Fibroblast of lung (primary cell): ENCODE measurements at regions not wholly inside any gene's neighbourhood (a gene's known extent, or its start where the extent isn't known, plus 50 kb on each side); places are given as distances from the start of the nearest gene placed in this dataset.
"Not testable (repeated sequence)": the region's sequence is repeated elsewhere in the genome, so short reads cannot be mapped to it uniquely, and the experiment has no call there.

ENCODE experiments used
- DNase-seq, 2 donors: peaks; one replicate each; pipeline versions ENCODE4 v3.0.0 to v3.0.0-alpha.2; 2010; ENCODE audit warnings: low read depth in 2 of 2
- H2AFZ ChIP-seq: 2 replicates; pipeline ENCODE4 v1.5.1; 2012; ENCODE audit warnings: low read length, control low read depth, inconsistent platforms
- H3K27ac ChIP-seq: 2 replicates; pipeline ENCODE4 v1.5.1; 2011; ENCODE audit warnings: low read length, control low read depth; ENCODE audit not compliant: insufficient read depth
- H3K27me3 ChIP-seq: 2 replicates; pipeline ENCODE4 v1.5.1; 2011; ENCODE audit warnings: mild to moderate bottlenecking, low read length; ENCODE audit not compliant: control insufficient read depth, insufficient read depth
- H3K36me3 ChIP-seq: 2 replicates; pipeline ENCODE4 v1.5.1; 2011; ENCODE audit warnings: low read length; ENCODE audit not compliant: control insufficient read depth, insufficient read depth
- H3K4me1 ChIP-seq: 2 replicates; pipeline ENCODE4 v1.5.1; 2011; ENCODE audit warnings: low read length; ENCODE audit not compliant: control insufficient read depth, insufficient read depth; ENCODE audit errors: extremely low read depth
- H3K4me2 ChIP-seq: 2 replicates; pipeline ENCODE4 v1.5.1; 2011; ENCODE audit warnings: low read length, control low read depth; ENCODE audit not compliant: insufficient read depth; ENCODE audit errors: extremely low read depth
- H3K4me3 ChIP-seq, 4 experiments: fragments of 200-600 bp in 1 of 4; sonication (generic) in 1 of 4; replicated peaks in 1 of 4; 2 replicates each; pipeline ENCODE4 v1.5.1; 2011 to 2016; ENCODE audit warnings: low read length in 4 of 4, low read depth in 3 of 4, mild to moderate bottlenecking in 3 of 4, control low read depth in 2 of 4, inconsistent platforms in 1 of 4, mixed read lengths in 1 of 4; ENCODE audit not compliant: insufficient read depth in 1 of 4; ENCODE audit errors: control extremely low read depth in 1 of 4
- H3K79me2 ChIP-seq: 2 replicates; pipeline ENCODE4 v1.5.1; 2012; ENCODE audit warnings: mild to moderate bottlenecking, low read length, inconsistent platforms; ENCODE audit not compliant: control insufficient read depth, insufficient read depth
- H3K9ac ChIP-seq: 2 replicates; pipeline ENCODE4 v1.5.1; 2011; ENCODE audit warnings: mild to moderate bottlenecking, low read length, control low read depth; ENCODE audit not compliant: insufficient read depth
- H3K9me3 ChIP-seq: 2 replicates; pipeline ENCODE4 v1.5.1; 2012; ENCODE audit warnings: low read depth, low read length; ENCODE audit not compliant: control insufficient read depth, insufficient read depth
- H4K20me1 ChIP-seq: 2 replicates; pipeline ENCODE4 v1.5.1; 2011; ENCODE audit warnings: low read length; ENCODE audit not compliant: control insufficient read depth, insufficient read depth; ENCODE audit errors: extremely low read depth
- EZH2 ChIP-seq: IDR thresholded peaks from 2 replicates; pipeline ENCODE4 v1.5.1; 2012; ENCODE audit warnings: low read length, control low read depth, mild to moderate bottlenecking; ENCODE audit errors: missing control alignments
- TF ChIP-seq, protein P1 (sequence below), 2 donors: IDR thresholded peaks in 1 of 2; conservative IDR thresholded peaks in 1 of 2; 1 replicate in 1 of 2; 2 replicates in 1 of 2; pipeline ENCODE4 v1.5.1; 2011 to 2012; ENCODE audit warnings: low read length in 2 of 2, control low read depth in 1 of 2, inconsistent platforms in 1 of 2, low read depth in 1 of 2, mild to moderate bottlenecking in 1 of 2

DNA sequence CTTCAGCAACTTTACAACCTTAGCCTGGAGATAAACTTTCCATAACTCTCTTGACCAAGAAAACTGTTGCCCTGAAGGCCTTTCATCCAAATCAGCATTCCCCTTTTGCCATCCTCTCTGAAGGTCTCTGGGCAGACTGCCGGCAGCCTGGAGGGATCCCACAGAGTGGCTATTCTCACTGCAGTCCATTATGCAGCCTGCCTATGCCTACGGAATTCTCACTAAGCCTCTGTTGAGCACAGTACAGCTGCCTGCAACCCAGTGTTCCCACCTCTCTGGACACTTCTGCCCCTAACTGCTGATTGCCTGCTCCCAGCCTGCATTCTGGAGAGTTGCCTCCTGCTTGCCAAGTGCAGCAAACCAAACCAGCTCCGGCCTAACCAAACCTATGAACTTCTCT is 548.9 kb upstream of the STEAP1 start:
- no peaks in the 10 kb centered on the region for H3K27me3 ChIP-seq

DNA sequence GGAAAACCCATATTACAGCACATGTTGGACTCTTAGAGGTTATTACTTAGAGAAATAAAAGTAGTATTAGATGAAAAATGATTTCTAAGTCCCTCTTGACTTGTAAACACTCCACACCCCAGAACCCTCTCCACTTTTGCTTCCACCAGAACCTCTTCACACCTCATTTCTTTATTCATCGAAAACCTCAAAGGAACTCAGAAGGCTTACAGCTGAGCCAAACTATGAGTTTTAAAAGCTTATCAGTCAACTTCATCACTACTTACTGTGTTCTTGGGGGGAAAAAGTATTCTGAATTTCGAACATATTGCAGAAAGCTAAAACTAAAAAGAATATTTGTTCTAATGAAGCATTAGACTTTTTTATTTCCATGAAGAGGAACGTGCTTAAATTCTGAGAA is 547.8 kb upstream of the STEAP1 start:
- no peaks in the 10 kb centered on the region for H3K4me1 ChIP-seq
- TF ChIP-seq, protein P1, sequence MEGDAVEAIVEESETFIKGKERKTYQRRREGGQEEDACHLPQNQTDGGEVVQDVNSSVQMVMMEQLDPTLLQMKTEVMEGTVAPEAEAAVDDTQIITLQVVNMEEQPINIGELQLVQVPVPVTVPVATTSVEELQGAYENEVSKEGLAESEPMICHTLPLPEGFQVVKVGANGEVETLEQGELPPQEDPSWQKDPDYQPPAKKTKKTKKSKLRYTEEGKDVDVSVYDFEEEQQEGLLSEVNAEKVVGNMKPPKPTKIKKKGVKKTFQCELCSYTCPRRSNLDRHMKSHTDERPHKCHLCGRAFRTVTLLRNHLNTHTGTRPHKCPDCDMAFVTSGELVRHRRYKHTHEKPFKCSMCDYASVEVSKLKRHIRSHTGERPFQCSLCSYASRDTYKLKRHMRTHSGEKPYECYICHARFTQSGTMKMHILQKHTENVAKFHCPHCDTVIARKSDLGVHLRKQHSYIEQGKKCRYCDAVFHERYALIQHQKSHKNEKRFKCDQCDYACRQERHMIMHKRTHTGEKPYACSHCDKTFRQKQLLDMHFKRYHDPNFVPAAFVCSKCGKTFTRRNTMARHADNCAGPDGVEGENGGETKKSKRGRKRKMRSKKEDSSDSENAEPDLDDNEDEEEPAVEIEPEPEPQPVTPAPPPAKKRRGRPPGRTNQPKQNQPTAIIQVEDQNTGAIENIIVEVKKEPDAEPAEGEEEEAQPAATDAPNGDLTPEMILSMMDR (conservative IDR thresholded peaks at IDR 0.05 in 1 of 2, IDR thresholded peaks at IDR 0.05 in 1 of 2; ENCODE audit: low read depth in 1 of 2, low read length in 2 of 2) = no peak
- no peak for TF ChIP-seq EZH2
- H2AFZ ChIP-seq = no peak overlapping the region
- H3K27ac ChIP-seq = no peak overlapping the region
- no peaks in the 10 kb centered on the region for H3K9me3 ChIP-seq
- no peak overlapping the region for H3K4me3 ChIP-seq
- DNase-seq = no peak
- H3K36me3 ChIP-seq = no peaks in the 10 kb centered on the region
- no peak overlapping the region for H3K4me2 ChIP-seq
- no peak overlapping the region for H3K9ac ChIP-seq
- no peaks in the 10 kb centered on the region for H3K27me3 ChIP-seq
- no peaks in the 10 kb centered on the region for H3K79me2 ChIP-seq
- H4K20me1 ChIP-seq = no peaks in the 10 kb centered on the region

More for the DNA sequence above, 548.9 kb upstream of the STEAP1 start:
- TF ChIP-seq, protein P1 (conservative IDR thresholded peaks at IDR 0.05 in 1 of 2, IDR thresholded peaks at IDR 0.05 in 1 of 2; ENCODE audit: low read depth in 1 of 2, low read length in 2 of 2) = no peak
- TF ChIP-seq EZH2 = no peak
- Histone ChIP-seq H3K79me2 (no peaks in the 10 kb centered on the region), H4K20me1 (no peaks in the 10 kb centered on the region), H3K4me3 (no peak overlapping the region), H3K9me3 (no peaks in the 10 kb centered on the region), H3K36me3 (no peaks in the 10 kb centered on the region), H3K27ac (no peak overlapping the region), H3K4me1 (no peaks in the 10 kb centered on the region), H2AFZ (no peak overlapping the region), H3K4me2 (no peak overlapping the region), H3K9ac (no peak overlapping the region)
- no peak for DNase-seq

DNA sequence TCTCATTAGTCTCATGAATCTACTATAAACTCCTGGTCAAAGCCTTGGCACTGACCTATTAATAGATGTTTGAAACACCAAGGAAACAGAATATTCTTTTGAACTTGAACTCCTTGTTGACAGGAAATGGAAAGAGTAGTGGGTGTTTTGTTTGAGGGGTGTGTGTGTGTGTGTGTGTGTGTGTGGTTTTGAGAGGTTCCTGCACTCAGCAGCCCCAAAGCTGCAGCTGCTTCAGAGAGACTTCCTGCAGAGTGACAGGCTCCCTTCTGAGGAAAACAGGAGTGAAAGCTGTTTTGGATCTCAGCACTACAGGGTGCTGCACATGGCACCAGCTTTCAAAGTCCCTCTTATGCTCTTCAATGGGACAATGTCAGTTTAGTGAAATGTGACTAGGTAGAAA is 546.5 kb upstream of the STEAP1 start:
- Histone ChIP-seq H3K27ac (no peak overlapping the region), H3K27me3 (no peaks in the 10 kb centered on the region), H4K20me1 (no peaks in the 10 kb centered on the region), H3K9me3 (no peaks in the 10 kb centered on the region), H3K4me3 (no peak overlapping the region), H3K36me3 (no peaks in the 10 kb centered on the region), H2AFZ (no peak overlapping the region), H3K79me2 (no peaks in the 10 kb centered on the region), H3K4me1 (no peaks in the 10 kb centered on the region), H3K9ac (no peak overlapping the region), H3K4me2 (no peak overlapping the region)
- TF ChIP-seq, protein P1 (conservative IDR thresholded peaks at IDR 0.05 in 1 of 2, IDR thresholded peaks at IDR 0.05 in 1 of 2; ENCODE audit: low read depth in 1 of 2, low read length in 2 of 2) = no peak
- no peak for TF ChIP-seq EZH2
- DNase-seq = no peak

DNA sequence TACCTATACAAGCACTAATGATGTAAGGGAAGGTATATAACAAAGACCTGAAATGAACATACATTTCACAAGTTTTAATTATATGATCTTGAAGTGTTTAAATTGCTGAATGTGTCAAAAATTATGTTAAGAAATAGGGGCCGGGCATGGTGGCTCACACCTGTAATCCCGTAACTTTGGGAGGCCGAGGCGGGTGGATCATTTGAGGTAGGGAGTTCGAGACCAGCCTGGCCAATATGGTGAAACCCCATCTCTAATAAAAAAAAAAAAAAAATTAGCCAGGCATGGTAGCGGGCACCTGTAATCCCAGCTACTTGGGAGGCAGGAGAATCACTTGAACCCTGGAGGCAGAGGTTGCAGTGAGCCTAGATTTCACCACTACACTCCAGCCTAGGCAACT is 537.4 kb upstream of the STEAP1 start:
- H3K9ac ChIP-seq, H3K9me3 ChIP-seq, H3K36me3 ChIP-seq, H3K79me2 ChIP-seq, H3K4me3 ChIP-seq, H3K27ac ChIP-seq, H4K20me1 ChIP-seq, H3K4me1 ChIP-seq, DNase-seq, H3K27me3 ChIP-seq, H2AFZ ChIP-seq, H3K4me2 ChIP-seq: not testable (repeated sequence)
